Uterus (tissue), 2 donors: ENCODE measurements at regions not wholly inside any gene's neighbourhood (a gene's known extent, or its start where the extent isn't known, plus 50 kb on each side); places are given as distances from the start of the nearest gene placed in this dataset.

ENCODE experiments used
- CTCF ChIP-seq, 4 experiments: fragments of 200-600 bp in 2 of 4; fragments of 450-650 bp in 2 of 4; sonication (generic) in 2 of 4; IDR thresholded peaks; one replicate each; pipeline ENCODE4 v1.5.1; 2016 to 2019; ENCODE audit warnings: antibody characterized with exemption in 4 of 4, mild to moderate bottlenecking in 2 of 4, moderate library complexity in 1 of 4
- POLR2A ChIP-seq, 2 donors: fragments of 450-650 bp; IDR thresholded peaks; one replicate each; pipeline ENCODE4 v1.6.1; 2016; ENCODE audit warnings: antibody characterized with exemption in 2 of 2, mild to moderate bottlenecking in 1 of 2, moderate library complexity in 1 of 2

- no peak for TF ChIP-seq CTCF (IDR thresholded peaks at IDR 0.05)
- no peak for TF ChIP-seq POLR2A (IDR thresholded peaks at IDR 0.05)
Observed at GRCh38 chr14:87813686-87814085, 179.3 kb downstream of the GALC start.
